Glutamatergic neuron (in vitro differentiated cells): ENCODE measurements at regions not wholly inside any gene's neighbourhood (a gene's known extent, or its start where the extent isn't known, plus 50 kb on each side); places are given as distances from the start of the nearest gene placed in this dataset.

Experiments
- DNase-seq: peaks from one replicate; pipeline ENCODE4 v3.0.0; 2022
- H3K27ac Mint-ChIP-seq: one replicate; pipeline ENCODE4 v1.8.0; 2020; ENCODE audit warnings: mild to moderate bottlenecking, mixed read lengths, inconsistent platforms; ENCODE audit not compliant: unreplicated experiment
- H3K27me3 Mint-ChIP-seq: one replicate; pipeline ENCODE4 v1.8.0; 2020; ENCODE audit warnings: mild to moderate bottlenecking, moderate library complexity, mixed read lengths, inconsistent platforms; ENCODE audit not compliant: unreplicated experiment
- H3K36me3 Mint-ChIP-seq: one replicate; pipeline ENCODE4 v1.8.0; 2020; ENCODE audit warnings: mild to moderate bottlenecking, mixed read lengths, inconsistent platforms; ENCODE audit not compliant: unreplicated experiment
- H3K4me1 Mint-ChIP-seq: one replicate; pipeline ENCODE4 v1.8.0; 2020; ENCODE audit warnings: mild to moderate bottlenecking, low read depth, mixed read lengths, inconsistent platforms; ENCODE audit not compliant: unreplicated experiment
- H3K4me3 Mint-ChIP-seq: one replicate; pipeline ENCODE4 v1.8.0; 2020; ENCODE audit warnings: mild to moderate bottlenecking, mixed read lengths, inconsistent platforms; ENCODE audit not compliant: unreplicated experiment
- H3K9me3 Mint-ChIP-seq: one replicate; pipeline ENCODE4 v1.8.0; 2020; ENCODE audit warnings: mild to moderate bottlenecking, moderate library complexity, mixed read lengths, inconsistent platforms; ENCODE audit not compliant: unreplicated experiment
- CTCF ChIP-seq: fragments of 200-600 bp; sonication (generic); IDR thresholded peaks from one replicate; pipeline ENCODE4 v1.5.0; 2021; ENCODE audit not compliant: partially characterized antibody, unreplicated experiment

GRCh38 chr11:71109586-71109985 is 142.8 kb downstream of the SHANK2 start:
- no peak for DNase-seq
- Mint-ChIP-seq H3K4me1 (peaks cover 10% of the 10 kb centered on the region), H3K4me3 (no peak overlapping the region), H3K9me3 (peaks cover 6% of the 10 kb centered on the region), H3K27ac (no peak overlapping the region), H3K27me3 (peaks cover 3% of the 10 kb centered on the region), H3K36me3 (peaks cover 4% of the 10 kb centered on the region)
- TF ChIP-seq CTCF = no peak

- H3K9me3 Mint-ChIP-seq = peaks cover 6% of the 10 kb centered on the region
- peaks cover 10% of the 10 kb centered on the region for H3K4me1 Mint-ChIP-seq
- no peak overlapping the region for H3K4me3 Mint-ChIP-seq
- TF ChIP-seq CTCF = no peak
- H3K36me3 Mint-ChIP-seq = peaks cover 4% of the 10 kb centered on the region
- H3K27ac Mint-ChIP-seq = no peak overlapping the region
- no peak for DNase-seq
- peaks cover 1% of the 10 kb centered on the region for H3K27me3 Mint-ChIP-seq
These were observed 143.2 kb downstream of the SHANK2 start for GRCh38 chr11:71109186-71109585.

- Mint-ChIP-seq H3K4me3 (no peak overlapping the region), H3K27ac (no peak overlapping the region), H3K27me3 (peaks cover 1% of the 10 kb centered on the region), H3K36me3 (peaks cover 4% of the 10 kb centered on the region), H3K4me1 (peaks cover 10% of the 10 kb centered on the region), H3K9me3 (peaks cover 6% of the 10 kb centered on the region)
- TF ChIP-seq CTCF = no peak
- DNase-seq = no peak
These were observed 144.1 kb downstream of the SHANK2 start for GRCh38 chr11:71108013-71108865.

- Mint-ChIP-seq H3K27me3 (peaks cover 1% of the 10 kb centered on the region), H3K4me1 (peaks cover 2% of the 10 kb centered on the region), H3K9me3 (peaks cover 4% of the 10 kb centered on the region), H3K36me3 (peaks cover 2% of the 10 kb centered on the region), H3K4me3 (no peak overlapping the region), H3K27ac (no peak overlapping the region)
- TF ChIP-seq CTCF = no peak
- DNase-seq = no peak
These were observed 145.7 kb downstream of the SHANK2 start for GRCh38 chr11:71106671-71107070.

- no peak for DNase-seq
- Mint-ChIP-seq H3K9me3 (peaks cover 5% of the 10 kb centered on the region), H3K27ac (no peak overlapping the region), H3K36me3 (no peaks in the 10 kb centered on the region), H3K27me3 (no peaks in the 10 kb centered on the region), H3K4me1 (peaks cover 2% of the 10 kb centered on the region), H3K4me3 (no peak overlapping the region)
- TF ChIP-seq CTCF = no peak
These were observed 149.1 kb downstream of the SHANK2 start for GRCh38 chr11:71103266-71103665.
